H1 (cell line): ENCODE measurements at regions not wholly inside any gene's neighbourhood (a gene's known extent, or its start where the extent isn't known, plus 50 kb on each side); places are given as distances from the start of the nearest gene placed in this dataset.

Source experiments
- CTCF ChIA-PET: fragments of 300-600 bp; sonication (Branson Sonifier 250); formaldehyde crosslinking; loops from one replicate; lab custom pipeline; 2021; ENCODE audit not compliant: partially characterized antibody; lab: Charles Lee
- POLR2A ChIA-PET: fragments of 300-600 bp; sonication (Branson Sonifier 250); formaldehyde crosslinking; loops from one replicate; lab custom pipeline; 2021; ENCODE audit warnings: inconsistent platforms; ENCODE audit not compliant: partially characterized antibody; lab: Charles Lee
- DNase-seq, 2 experiments: peaks; one replicate each; pipeline versions ENCODE4 v3.0.0 to v3.0.0-alpha.2; 2010 to 2022; ENCODE audit warnings: low spot score in 2 of 2, low read depth in 1 of 2, mixed read lengths in 1 of 2
- FAIRE-seq: peaks from 2 replicates; lab custom pipeline; 2011; peaks lifted over from hg19 to GRCh38; lab: Jason Lieb, UNC
- H2AFZ ChIP-seq: 2 replicates; pipeline ENCODE4 v1.8.1; 2012; ENCODE audit warnings: low read length, inconsistent platforms
- H2AK5ac ChIP-seq: 2 replicates; pipeline ENCODE4 v1.6.1; 2013; ENCODE audit warnings: low read depth, low read length
- H2BK120ac ChIP-seq: replicated peaks from 2 replicates; pipeline ENCODE3; 2013; ENCODE audit warnings: low read depth, low read length, inconsistent platforms
- H2BK12ac ChIP-seq: 2 replicates; pipeline ENCODE4 v1.6.1; 2013; ENCODE audit warnings: low read depth, low read length
- H2BK15ac ChIP-seq: 2 replicates; pipeline ENCODE4 v1.6.1; 2013; ENCODE audit warnings: low read length
- H2BK20ac ChIP-seq: 2 replicates; pipeline ENCODE4 v1.6.1; 2013; ENCODE audit warnings: low read length
- H2BK5ac ChIP-seq: 2 replicates; pipeline ENCODE4 v1.6.1; 2013; ENCODE audit warnings: low read depth, low read length
- H3K14ac ChIP-seq: 2 replicates; pipeline ENCODE4 v1.6.1; 2013; ENCODE audit warnings: inconsistent platforms; ENCODE audit not compliant: insufficient read length
- H3K18ac ChIP-seq: 2 replicates; pipeline ENCODE4 v1.6.1; 2013; ENCODE audit warnings: low read length; ENCODE audit errors: extremely low read depth
- H3K23ac ChIP-seq: 2 replicates; pipeline ENCODE4 v1.6.1; 2013; ENCODE audit warnings: inconsistent platforms; ENCODE audit not compliant: insufficient read length
- H3K23me2 ChIP-seq: 2 replicates; pipeline ENCODE4 v1.6.1; 2013; ENCODE audit warnings: low read depth, low read length
- H3K27ac ChIP-seq: 2 replicates; pipeline ENCODE4 v1.6.1; 2011; ENCODE audit warnings: low read depth, low read length, inconsistent platforms
- H3K27me3 ChIP-seq, 4 experiments: replicated peaks in 1 of 4; 1 replicate in 1 of 4; 2 replicates in 3 of 4; pipeline versions ENCODE4 v1.6.1 to v1.8.1; 2011 to 2013; ENCODE audit warnings: low read length in 3 of 4, mild to moderate bottlenecking in 3 of 4, inconsistent platforms in 2 of 4, mixed read lengths in 2 of 4, moderate library complexity in 1 of 4; ENCODE audit not compliant: control insufficient read depth in 3 of 4, insufficient read depth in 3 of 4; ENCODE audit errors: extremely low read depth in 1 of 4
- H3K36me3 ChIP-seq, 4 experiments: 2 replicates each; pipeline versions ENCODE4 v1.6.1 to v1.8.1; 2011 to 2013; ENCODE audit warnings: mild to moderate bottlenecking in 4 of 4, low read length in 3 of 4, moderate library complexity in 2 of 4, control low read depth in 1 of 4, inconsistent platforms in 1 of 4; ENCODE audit not compliant: insufficient read depth in 4 of 4, control insufficient read depth in 2 of 4
- H3K4ac ChIP-seq: replicated peaks from 2 replicates; pipeline ENCODE3; 2013; ENCODE audit warnings: low read length, low read depth, mixed read lengths, inconsistent platforms; ENCODE audit not compliant: insufficient read length
- H3K4me1 ChIP-seq, 4 experiments: replicated peaks in 1 of 4; 1 replicate in 1 of 4; 2 replicates in 3 of 4; pipeline versions ENCODE4 v1.6.1 to v1.8.1; 2011 to 2013; ENCODE audit warnings: low read length in 3 of 4, inconsistent platforms in 2 of 4, mixed read lengths in 1 of 4; ENCODE audit not compliant: insufficient read depth in 4 of 4, control insufficient read depth in 3 of 4
- H3K4me2 ChIP-seq, 2 experiments: 2 replicates each; pipeline versions ENCODE4 v1.6.1 to v1.8.1; 2011 to 2013; ENCODE audit warnings: low read depth in 2 of 2, low read length in 2 of 2, control low read depth in 1 of 2, inconsistent platforms in 1 of 2, mild to moderate bottlenecking in 1 of 2; ENCODE audit not compliant: insufficient read depth in 1 of 2
- H3K4me3 ChIP-seq, 4 experiments: fragments of 200-600, 300-600 bp in 1 of 4; sonication (generic), shearing (Covaris generic), sonication (Bioruptor Twin) in 1 of 4; 2 replicates each; pipeline versions ENCODE4 v1.5.1 to v1.8.1; 2011 to 2016; ENCODE audit warnings: low read length in 4 of 4, low read depth in 3 of 4, control low read depth in 2 of 4, inconsistent platforms in 2 of 4, mild to moderate bottlenecking in 2 of 4, mixed read lengths in 1 of 4, moderate library complexity in 1 of 4; ENCODE audit not compliant: insufficient read depth in 2 of 4; ENCODE audit errors: extremely low read depth in 1 of 4
- H3K56ac ChIP-seq: replicated peaks from 2 replicates; pipeline ENCODE3; 2013; ENCODE audit warnings: low read depth, mild to moderate bottlenecking, mixed read lengths, low read length, inconsistent platforms; ENCODE audit not compliant: insufficient read length
- H3K79me1 ChIP-seq: 2 replicates; pipeline ENCODE4 v1.6.1; 2013; ENCODE audit warnings: low read depth, low read length, control low read depth
- H3K79me2 ChIP-seq, 2 experiments: 2 replicates each; pipeline versions ENCODE4 v1.6.1 to v1.8.1; 2012 to 2013; ENCODE audit warnings: low read length in 2 of 2, mild to moderate bottlenecking in 2 of 2, inconsistent platforms in 1 of 2; ENCODE audit not compliant: insufficient read depth in 2 of 2, control insufficient read depth in 1 of 2
- H3K9ac ChIP-seq, 4 experiments: replicated peaks in 1 of 4; 1 replicate in 1 of 4; 2 replicates in 3 of 4; pipeline versions ENCODE4 v1.6.1 to v1.8.1; 2011 to 2013; ENCODE audit warnings: low read depth in 3 of 4, low read length in 3 of 4, control low read depth in 2 of 4, mild to moderate bottlenecking in 2 of 4, moderate library complexity in 2 of 4, inconsistent platforms in 1 of 4; ENCODE audit errors: extremely low read depth in 1 of 4
- H3K9me3 ChIP-seq, 2 experiments: 2 replicates each; pipeline versions ENCODE4 v1.6.1 to v1.8.1; 2012 to 2013; ENCODE audit warnings: mild to moderate bottlenecking in 2 of 2, moderate library complexity in 2 of 2, control low read depth in 1 of 2, inconsistent platforms in 1 of 2, low read depth in 1 of 2, low read length in 1 of 2, mixed read lengths in 1 of 2; ENCODE audit not compliant: insufficient read depth in 2 of 2
- H4K20me1 ChIP-seq, 2 experiments: replicated peaks in 1 of 2; 2 replicates each; pipeline versions ENCODE3 to v1.8.1; 2011 to 2013; ENCODE audit warnings: inconsistent platforms in 2 of 2, low read length in 2 of 2, mild to moderate bottlenecking in 1 of 2; ENCODE audit not compliant: insufficient read depth in 2 of 2, control insufficient read depth in 1 of 2
- H4K5ac ChIP-seq: 2 replicates; pipeline ENCODE4 v1.6.1; 2013; ENCODE audit warnings: low read length, low read depth, mixed read lengths, inconsistent platforms; ENCODE audit not compliant: insufficient read length
- H4K8ac ChIP-seq: 2 replicates; pipeline ENCODE4 v1.8.0; 2013; ENCODE audit warnings: mild to moderate bottlenecking, moderate library complexity, low read length, inconsistent platforms; ENCODE audit not compliant: insufficient read depth; ENCODE audit errors: extremely low read depth
- H4K91ac ChIP-seq: replicated peaks from 2 replicates; pipeline ENCODE3; 2013; ENCODE audit warnings: low read length, mixed read lengths, inconsistent platforms; ENCODE audit not compliant: insufficient read length
- BACH1 ChIP-seq: IDR thresholded peaks from 2 replicates; pipeline ENCODE4 v1.6.1; 2012; ENCODE audit warnings: low read length, improper control_type of control experiment
- BCL11A ChIP-seq, 2 experiments: IDR thresholded peaks; one replicate each; pipeline ENCODE4 v1.6.1; 2011; ENCODE audit warnings: low read depth in 2 of 2, low read length in 2 of 2, mild to moderate bottlenecking in 2 of 2
- BRCA1 ChIP-seq: IDR thresholded peaks from 2 replicates; pipeline ENCODE4 v1.6.1; 2012; ENCODE audit warnings: low read depth, low read length, improper control_type of control experiment
- JUND ChIP-seq: IDR thresholded peaks from 2 replicates; pipeline ENCODE4 v1.6.1; 2011; ENCODE audit warnings: mild to moderate bottlenecking, improper control_type of control experiment, low read length
- NANOG ChIP-seq: IDR thresholded peaks from 2 replicates; pipeline ENCODE4 v1.6.1; 2011; ENCODE audit warnings: low read length, low read depth, mild to moderate bottlenecking, inconsistent platforms; ENCODE audit not compliant: insufficient read depth, poor library complexity, severe bottlenecking
- NRF1 ChIP-seq: IDR thresholded peaks from 2 replicates; pipeline ENCODE4 v1.6.1; 2011; ENCODE audit warnings: mild to moderate bottlenecking, low read depth, low read length, improper control_type of control experiment
- SRF ChIP-seq: IDR thresholded peaks from 2 replicates; pipeline ENCODE4 v1.6.1; 2011; ENCODE audit warnings: mild to moderate bottlenecking, low read depth, low read length, moderate library complexity
- TAF1 ChIP-seq: IDR thresholded peaks from 2 replicates; pipeline ENCODE4 v1.6.1; 2011; ENCODE audit warnings: mild to moderate bottlenecking, low read depth, low read length
- TEAD4 ChIP-seq: IDR thresholded peaks from 2 replicates; pipeline ENCODE4 v1.6.1; 2012; ENCODE audit warnings: low read depth, low read length, inconsistent platforms, mixed read lengths
- USF2 ChIP-seq: IDR thresholded peaks from 2 replicates; pipeline ENCODE4 v1.6.1; 2011; ENCODE audit warnings: low read length, improper control_type of control experiment
- YY1 ChIP-seq: IDR thresholded peaks from 2 replicates; pipeline ENCODE4 v1.6.1; 2011; ENCODE audit warnings: low read depth, mild to moderate bottlenecking, low read length
- WGBS, 2 experiments: shearing (Covaris generic) in 1 of 2; methylation state at CpG; one replicate each; pipeline versions ENCODE4 v1.1.6 to v1.1.7; 2013 to 2015; ENCODE audit warnings: low lambda C conversion rate in 2 of 2, mixed read lengths in 2 of 2, inconsistent platforms in 1 of 2, low coverage in 1 of 2, missing lambda C conversion rate in 1 of 2; ENCODE audit not compliant: insufficient replicate concordance in 2 of 2, insufficient coverage in 1 of 2, insufficient read length in 1 of 2; ENCODE audit errors: extremely low coverage in 1 of 2, missing lambda C conversion rate in 1 of 2; 5-methylcytosine and 5-hydroxymethylcytosine counted together

- no peak for TF ChIP-seq TEAD4
These were observed 73.6 kb upstream of the PDZD8 start (continued) for GRCh38 chr10:117448802-117449201.

- Histone ChIP-seq H3K23ac (no peak overlapping the region), H3K4me3 (no peak overlapping the region), H3K9me3 (peaks cover 19 to 24% of the 10 kb centered on the region in 2 experiments), H2AFZ (no peak overlapping the region), H4K5ac (no peak overlapping the region), H3K56ac (no peak overlapping the region), H3K23me2 (no peaks in the 10 kb centered on the region), H2BK20ac (no peak overlapping the region), H3K9ac (no peak overlapping the region), H3K18ac (no peak overlapping the region), H3K36me3 (no peaks in the 10 kb centered on the region; a peak in 1 of 8 replicates), H4K91ac (no peak overlapping the region), H3K79me2 (no peaks in the 10 kb centered on the region), H4K20me1 (no peaks in the 10 kb centered on the region), H2BK120ac (no peak overlapping the region), H2BK12ac (no peak overlapping the region), H2BK5ac (no peak overlapping the region), H3K4me1 (no peaks in the 10 kb centered on the region; a peak in 1 of 7 replicates), H3K4ac (no peak overlapping the region), H4K8ac (no peak overlapping the region), H3K27ac (no peak overlapping the region), H3K4me2 (no peak overlapping the region), H3K14ac (no peak overlapping the region), H3K27me3 (no peaks in the 10 kb centered on the region), H3K79me1 (no peaks in the 10 kb centered on the region), H2AK5ac (no peak overlapping the region), H2BK15ac (no peak overlapping the region)
- 72% methylated on average over 3 of the region's 3 CpGs; no CpG with 5 or more reads in 1 of the 2 experiments for WGBS, 2 experiments
- FAIRE-seq: no peak
- POLR2A ChIA-PET: no interaction called here
- CTCF ChIA-PET: interaction anchor here (1.0 to 10.0 kb wide), 4 partner anchors 12 to 219 kb away, joined by 3 to 132 read pairs (median 5); no protein-coding TSS in a partner anchor
- DNase-seq: no peak
- TF ChIP-seq JUND (no peak), TAF1 (no peak), NRF1 (no peak), BRCA1 (no peak), YY1 (no peak), NANOG (no peak), BACH1 (no peak), USF2 (no peak), TEAD4 (no peak), SRF (no peak), BCL11A (IDR thresholded peaks at IDR 0.05; ENCODE audit: low read depth in 2 of 2, low read length in 2 of 2) (no peak)
These were observed 70.8 kb upstream of the PDZD8 start for GRCh38 chr10:117445992-117446391.
